ENCODE measurements at regions not wholly inside any gene's neighbourhood (a gene's known extent, or its start where the extent isn't known, plus 50 kb on each side); places are given as distances from the start of the nearest gene placed in this dataset.

DNA sequence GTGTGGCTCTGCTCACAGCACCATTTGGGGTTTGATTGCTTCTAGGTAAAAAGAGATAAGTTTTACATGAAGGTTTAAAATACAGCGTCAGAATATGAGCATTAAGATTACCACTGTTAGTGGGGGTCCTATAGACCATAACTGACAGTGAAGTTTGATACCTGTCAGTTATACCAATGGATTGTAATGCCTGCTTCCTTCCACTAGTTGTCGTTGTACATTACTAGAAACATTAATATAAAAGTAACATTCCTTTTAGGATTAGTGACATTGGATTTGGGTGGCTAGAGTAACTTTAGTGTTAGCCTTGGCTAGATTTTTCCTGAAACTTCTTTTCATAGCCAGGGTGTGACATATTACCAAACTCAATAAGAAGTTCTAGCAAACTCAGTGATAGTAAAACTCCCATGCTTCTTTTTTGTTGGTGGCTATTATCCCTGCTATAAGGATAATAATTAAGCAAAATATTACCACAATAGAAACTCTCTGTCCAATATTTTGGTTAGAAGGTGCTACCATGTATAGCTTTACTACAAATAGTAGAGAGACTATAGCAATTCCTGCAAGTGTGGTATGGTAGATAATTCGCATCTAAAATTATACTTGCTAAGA is 57.1 kb downstream of the FAM181B start:
- DNase-seq (ENCODE audit: low read depth) = no peak

DNA sequence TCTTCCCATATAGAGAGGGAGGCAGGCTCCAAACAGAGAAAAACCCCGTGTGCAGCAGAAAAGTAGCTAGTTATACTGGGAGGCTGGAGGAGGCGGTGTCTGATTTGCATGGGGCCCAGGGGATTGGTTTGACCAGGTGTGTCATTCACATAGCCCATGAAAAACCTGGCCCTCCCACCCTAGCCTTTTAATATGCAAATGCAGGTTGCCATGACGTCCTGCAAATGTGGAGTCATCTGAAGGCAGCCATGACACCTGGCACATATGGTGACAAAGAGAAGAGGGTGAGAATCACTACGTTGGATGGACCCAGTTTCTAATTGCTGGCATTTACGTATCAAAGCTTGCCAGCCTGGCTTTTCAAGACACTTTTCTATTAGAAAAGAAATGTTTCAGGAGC is 57.8 kb downstream of the FAM181B start:
- no peak for DNase-seq (ENCODE audit: low read depth)

- DNase-seq (ENCODE audit: low read depth) = no peak
Measured at GRCh38 chr11:82673631-82674030, 60.0 kb downstream of the FAM181B start.

DNA sequence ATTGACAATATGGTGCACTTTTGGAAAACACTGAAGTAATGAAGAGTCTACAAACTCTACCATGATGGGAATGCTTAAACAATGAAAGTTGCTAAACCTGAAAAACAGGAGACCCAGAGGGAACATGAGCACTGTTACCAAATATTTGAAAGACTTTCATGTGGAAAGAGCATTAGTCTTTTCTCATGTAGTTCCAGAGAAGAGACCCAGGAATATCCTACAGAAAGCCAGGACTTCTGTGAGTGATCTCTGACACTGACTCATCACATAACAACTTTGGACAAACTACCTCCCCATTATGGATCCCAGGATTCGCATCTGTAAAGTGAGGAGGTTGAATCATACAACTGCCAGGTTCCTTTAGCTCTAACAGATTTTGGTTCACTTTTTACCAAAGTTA is 62.2 kb downstream of the FAM181B start:
- no peak for DNase-seq (ENCODE audit: low read depth)

DNA sequence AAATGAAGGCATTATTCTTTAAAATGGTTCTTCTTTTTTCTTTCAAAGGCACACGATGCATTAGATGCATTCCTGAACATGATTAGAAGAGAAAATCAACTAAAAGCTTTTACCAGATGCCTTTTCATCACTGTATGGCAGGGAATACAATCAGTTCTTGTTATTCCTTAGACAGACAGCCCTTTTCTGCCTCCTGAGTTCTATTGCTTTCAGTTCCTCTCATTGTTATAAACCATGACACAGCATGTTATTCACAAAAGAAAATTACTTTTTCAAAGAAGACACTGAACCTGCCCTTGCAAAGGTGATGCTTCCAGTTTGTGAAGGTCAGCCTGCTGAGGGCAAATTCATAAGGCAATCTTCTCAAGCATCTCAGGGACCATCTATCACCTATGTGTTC is 70.1 kb downstream of the FAM181B start:
- DNase-seq (ENCODE audit: low read depth) = no peak

- no peak for DNase-seq (ENCODE audit: low read depth)
Measured at GRCh38 chr11:82653752-82654151, 79.9 kb downstream of the FAM181B start.

DNA sequence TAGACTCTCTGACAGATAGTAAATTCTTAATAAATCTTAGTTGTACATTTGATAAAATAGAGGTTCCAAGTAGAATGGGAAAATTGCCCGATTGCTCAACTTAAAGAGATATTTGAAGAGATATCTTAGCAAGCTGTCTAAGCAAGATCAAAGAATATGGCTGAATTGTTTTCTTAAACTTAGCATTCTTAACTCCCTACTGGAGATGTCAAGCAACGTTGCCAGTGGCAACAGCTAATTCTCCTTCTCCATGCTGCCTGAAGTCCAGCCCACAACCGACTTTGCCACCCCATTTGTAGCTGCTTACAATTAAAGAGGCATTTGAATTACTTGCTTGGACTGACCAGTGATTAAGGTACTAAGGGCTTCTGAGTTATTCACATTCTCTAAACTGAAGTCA is 94.4 kb downstream of the FAM181B start:
- DNase-seq (ENCODE audit: low read depth) = no peak

- no peak for DNase-seq (ENCODE audit: low read depth)
Measured at GRCh38 chr11:82636615-82637014, 97.0 kb downstream of the FAM181B start.

GRCh38 chr11:82634091-82634490 is 99.6 kb downstream of the FAM181B start:
- no peak for DNase-seq (ENCODE audit: low read depth)

DNA sequence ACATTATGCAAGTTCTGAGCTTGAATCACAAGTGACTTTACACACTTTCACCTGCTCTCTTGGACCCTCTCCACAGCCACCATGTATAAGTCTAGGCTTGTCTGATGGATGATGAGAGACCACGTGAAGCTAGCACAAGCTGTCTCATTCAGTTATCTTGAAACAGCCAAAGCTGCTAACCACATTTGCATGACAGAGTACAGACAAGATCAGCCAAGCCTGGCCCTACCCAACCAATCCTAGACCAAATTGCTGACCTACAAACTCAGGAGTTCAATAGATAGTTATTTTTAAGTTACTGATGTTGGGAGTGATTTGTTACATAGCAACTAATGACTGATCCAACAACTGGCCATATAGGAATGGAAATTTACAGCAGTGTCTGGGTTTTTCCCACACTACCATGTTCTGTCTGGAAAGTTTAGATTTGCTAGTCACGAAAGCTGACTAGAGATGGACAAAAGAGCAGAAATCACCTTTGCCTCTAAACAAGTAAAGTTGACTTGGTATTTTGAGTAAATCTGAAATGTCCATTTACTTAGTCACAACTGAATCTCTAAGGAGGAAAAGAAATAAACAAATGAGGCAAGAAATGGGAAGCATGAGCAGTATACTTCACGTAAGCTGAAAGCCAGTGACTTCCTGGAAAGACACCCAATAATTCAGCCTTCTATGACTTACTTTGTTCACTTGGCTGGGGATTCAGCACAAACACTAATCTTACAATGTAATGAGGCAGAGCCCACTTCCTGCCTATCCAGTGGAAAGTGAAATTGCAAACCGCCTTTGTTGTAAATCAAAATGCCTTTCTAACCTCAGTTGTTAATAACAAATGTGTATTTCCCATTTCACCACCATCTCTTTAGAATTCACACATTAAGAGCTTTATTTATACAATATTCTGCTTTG is 101.7 kb downstream of the FAM181B start:
- DNase-seq (ENCODE audit: low read depth) = no peak

DNA sequence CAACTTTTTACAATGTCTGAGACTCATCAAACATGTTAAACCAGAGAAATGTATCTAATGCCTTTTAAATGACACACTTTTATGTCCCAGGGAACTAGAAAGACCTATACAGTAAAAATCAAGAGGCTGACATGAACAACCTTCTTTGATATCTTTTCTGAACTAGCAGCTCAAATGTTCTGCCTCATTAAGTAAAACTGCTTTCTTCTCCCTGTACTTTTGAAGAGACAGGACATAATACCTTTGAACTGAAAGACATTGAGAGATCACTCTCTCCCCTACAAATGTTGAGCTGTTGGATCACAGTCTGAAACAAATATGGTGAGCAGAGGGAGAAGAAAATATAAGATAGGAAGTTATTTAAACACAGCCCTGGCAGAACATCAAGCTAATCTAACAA is 123.0 kb downstream of the FAM181B start:
- DNase-seq (ENCODE audit: low read depth) = no peak

- no peak for DNase-seq (ENCODE audit: low read depth)
Measured at GRCh38 chr11:82606738-82607137, 126.9 kb downstream of the FAM181B start.

DNA sequence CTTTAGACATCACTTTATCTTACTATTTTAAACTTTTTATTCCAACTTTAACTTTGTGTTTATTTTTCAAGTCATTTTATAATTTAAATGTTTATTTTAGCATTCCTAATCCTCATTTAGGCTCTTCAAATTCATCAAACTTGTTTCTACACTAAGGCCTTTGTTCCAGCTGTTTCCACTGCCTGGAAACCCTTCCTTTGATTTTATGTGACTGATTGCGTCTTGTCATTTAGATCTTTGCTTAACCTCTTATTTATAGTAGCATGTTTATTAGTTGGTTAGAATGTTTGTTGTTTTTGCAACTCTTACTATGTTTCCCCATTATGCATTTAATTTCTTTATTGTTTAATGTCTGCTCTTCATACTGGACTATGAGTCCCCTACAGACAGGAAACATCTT is 132.0 kb downstream of the FAM181B start:
- no peak for DNase-seq (ENCODE audit: low read depth)

GRCh38 chr11:82599836-82600235 is 133.8 kb downstream of the FAM181B start:
- no peak for DNase-seq (ENCODE audit: low read depth)

DNA sequence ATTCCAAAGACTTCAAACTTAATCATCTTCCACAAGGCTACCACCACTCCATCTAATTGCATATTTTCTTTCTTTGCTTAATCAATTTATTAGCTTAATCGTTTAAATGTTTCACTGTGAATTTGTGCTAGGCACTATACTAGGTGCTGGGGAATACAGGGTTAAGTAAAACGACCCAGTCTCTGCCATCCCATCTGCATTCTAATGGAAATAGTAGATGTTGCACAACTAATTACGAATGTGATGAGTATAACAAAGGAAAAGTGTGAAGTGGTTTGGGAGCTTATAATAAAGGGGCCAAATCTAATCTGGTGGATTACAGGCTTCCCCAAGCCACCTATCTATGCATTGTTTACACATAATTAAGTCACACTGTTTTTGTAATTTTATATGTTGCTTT is 147.1 kb downstream of the FAM181B start:
- DNase-seq (ENCODE audit: low read depth) = no peak

- no peak for DNase-seq (ENCODE audit: low read depth)
Measured at GRCh38 chr11:82577246-82577645, 156.4 kb downstream of the FAM181B start.

DNA sequence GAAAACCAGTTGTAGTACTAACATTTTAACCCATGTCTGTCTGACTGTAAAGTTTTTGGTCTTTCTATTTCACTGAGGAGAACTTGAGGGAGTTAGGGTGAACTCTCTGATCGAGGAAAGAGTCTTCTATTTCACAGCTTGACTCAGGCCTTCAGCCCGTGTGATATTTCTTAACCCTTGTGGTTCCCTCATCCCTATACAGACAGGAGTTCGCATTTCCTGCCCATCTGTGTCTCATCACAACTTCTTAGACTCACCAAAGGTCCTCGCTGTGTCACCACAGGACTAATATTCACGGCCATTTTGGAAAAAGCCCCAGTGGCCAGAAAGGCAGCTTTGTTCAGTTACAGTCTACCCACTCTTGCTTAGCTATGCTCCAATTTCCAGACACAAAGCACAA is 172.8 kb downstream of the FAM181B start:
- DNase-seq (ENCODE audit: low read depth) = no peak

- DNase-seq (ENCODE audit: low read depth) = no peak
Measured at GRCh38 chr11:82559609-82560008, 174.1 kb downstream of the FAM181B start.

- no peak for DNase-seq (ENCODE audit: low read depth)
Measured at GRCh38 chr11:82557274-82557673, 176.4 kb downstream of the FAM181B start.

GRCh38 chr11:82556210-82556609 is 177.5 kb downstream of the FAM181B start:
- DNase-seq (ENCODE audit: low read depth) = no peak

DNA sequence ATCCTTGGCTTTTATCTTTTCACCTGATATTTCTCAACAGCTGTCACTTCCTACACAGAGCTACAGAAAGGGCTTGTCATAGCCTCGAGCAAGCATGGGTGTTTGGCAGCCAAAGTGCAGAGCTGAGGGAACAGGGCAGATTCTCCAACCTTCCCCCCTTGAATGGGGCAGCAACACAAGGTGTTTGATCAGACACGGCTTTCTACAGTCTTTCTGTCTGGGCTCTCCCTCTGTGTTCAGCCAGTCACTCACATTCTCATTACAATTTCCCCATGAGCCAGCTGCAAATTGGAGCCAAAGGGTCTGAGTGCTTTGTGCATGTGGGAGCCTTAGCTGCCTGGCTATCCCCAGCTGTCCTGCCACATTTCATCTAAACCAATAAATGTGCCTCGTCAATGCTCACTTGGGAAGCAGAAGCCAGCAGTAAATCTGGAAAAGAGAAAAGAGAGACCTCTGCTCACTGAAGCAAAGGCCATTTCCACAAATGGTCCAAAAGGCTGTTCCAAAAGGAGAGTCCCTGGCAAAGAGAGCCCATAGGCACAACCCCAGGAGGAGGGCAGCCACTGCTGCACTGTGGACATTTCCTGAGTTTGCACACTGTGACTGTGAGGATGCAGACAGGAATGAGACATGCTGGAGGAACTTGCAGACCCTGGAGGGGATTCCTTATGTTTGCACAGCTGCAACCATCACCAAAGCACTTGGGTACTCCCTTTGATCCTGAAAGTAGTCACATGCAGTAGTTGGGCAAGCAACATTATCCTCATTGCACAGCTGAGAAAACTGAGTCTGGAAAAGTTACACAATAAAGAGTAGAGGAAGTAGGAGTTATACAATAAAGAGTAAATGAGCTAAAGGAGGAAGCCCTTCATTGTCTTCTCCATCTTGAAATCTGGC is 186.8 kb downstream of the FAM181B start:
- no peak for DNase-seq (ENCODE audit: low read depth)

GRCh38 chr11:82539669-82540068 is 194.0 kb downstream of the FAM181B start:
- DNase-seq (ENCODE audit: low read depth) = no peak
